Epithelial cell of proximal tubule (primary cell): ENCODE measurements at regions not wholly inside any gene's neighbourhood (a gene's known extent, or its start where the extent isn't known, plus 50 kb on each side); places are given as distances from the start of the nearest gene placed in this dataset.

Experiments used
- DNase-seq: peaks from one replicate; pipeline ENCODE4 v3.0.0-alpha.2; 2011; ENCODE audit warnings: low read depth
- H3K4me3 ChIP-seq: 2 replicates; pipeline ENCODE4 v1.5.1; 2011; ENCODE audit warnings: low read depth, mild to moderate bottlenecking, low read length
- TF ChIP-seq, protein P1 (sequence below): conservative IDR thresholded peaks from 2 replicates; pipeline ENCODE4 v1.5.1; 2012; ENCODE audit warnings: low read depth, mild to moderate bottlenecking, low read length

DNA sequence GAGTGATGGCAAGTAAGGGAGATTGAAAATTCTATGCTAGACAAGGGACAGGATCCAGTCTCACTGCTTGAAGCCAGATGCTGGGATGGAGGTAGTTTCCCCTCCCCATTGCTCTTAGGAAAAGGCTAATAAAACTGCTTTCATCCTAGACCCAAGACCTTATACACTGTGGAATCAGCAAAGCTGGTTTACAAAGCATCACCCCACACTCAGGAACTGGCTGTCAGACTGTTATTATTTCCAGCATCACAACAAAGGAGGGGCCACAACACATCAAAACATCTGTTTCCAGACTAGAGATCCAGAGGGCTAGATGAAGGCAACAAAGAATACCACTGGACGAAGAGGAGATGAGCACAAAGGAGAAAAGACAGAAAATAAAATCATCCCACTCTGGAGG, 364.6 kb upstream of the PTGER4 start:
- DNase-seq = no peak
- TF ChIP-seq, protein P1, sequence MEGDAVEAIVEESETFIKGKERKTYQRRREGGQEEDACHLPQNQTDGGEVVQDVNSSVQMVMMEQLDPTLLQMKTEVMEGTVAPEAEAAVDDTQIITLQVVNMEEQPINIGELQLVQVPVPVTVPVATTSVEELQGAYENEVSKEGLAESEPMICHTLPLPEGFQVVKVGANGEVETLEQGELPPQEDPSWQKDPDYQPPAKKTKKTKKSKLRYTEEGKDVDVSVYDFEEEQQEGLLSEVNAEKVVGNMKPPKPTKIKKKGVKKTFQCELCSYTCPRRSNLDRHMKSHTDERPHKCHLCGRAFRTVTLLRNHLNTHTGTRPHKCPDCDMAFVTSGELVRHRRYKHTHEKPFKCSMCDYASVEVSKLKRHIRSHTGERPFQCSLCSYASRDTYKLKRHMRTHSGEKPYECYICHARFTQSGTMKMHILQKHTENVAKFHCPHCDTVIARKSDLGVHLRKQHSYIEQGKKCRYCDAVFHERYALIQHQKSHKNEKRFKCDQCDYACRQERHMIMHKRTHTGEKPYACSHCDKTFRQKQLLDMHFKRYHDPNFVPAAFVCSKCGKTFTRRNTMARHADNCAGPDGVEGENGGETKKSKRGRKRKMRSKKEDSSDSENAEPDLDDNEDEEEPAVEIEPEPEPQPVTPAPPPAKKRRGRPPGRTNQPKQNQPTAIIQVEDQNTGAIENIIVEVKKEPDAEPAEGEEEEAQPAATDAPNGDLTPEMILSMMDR = no peak

DNA sequence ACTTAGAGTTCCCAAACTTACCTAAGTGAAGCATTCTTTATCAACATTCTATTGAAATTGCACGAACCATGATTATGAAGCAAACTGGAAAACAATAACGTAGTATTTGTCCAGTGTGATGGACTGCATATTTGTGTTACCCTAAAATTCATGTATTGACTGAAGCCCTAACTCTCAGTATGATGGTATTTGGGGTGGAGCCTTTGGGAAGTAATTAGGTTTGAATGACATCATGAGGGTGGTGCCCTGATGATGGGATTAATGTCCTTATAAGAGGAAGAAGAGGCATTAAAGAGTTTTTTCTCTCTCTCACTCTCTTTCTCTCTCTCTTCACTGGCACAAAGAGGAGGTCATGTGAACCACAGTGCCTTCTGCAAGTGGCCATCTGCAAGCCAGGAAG, 365.4 kb upstream of the PTGER4 start:
- DNase-seq = no peak

More for the DNA sequence above, 364.6 kb upstream of the PTGER4 start:
- no peak overlapping the region for H3K4me3 ChIP-seq

DNA sequence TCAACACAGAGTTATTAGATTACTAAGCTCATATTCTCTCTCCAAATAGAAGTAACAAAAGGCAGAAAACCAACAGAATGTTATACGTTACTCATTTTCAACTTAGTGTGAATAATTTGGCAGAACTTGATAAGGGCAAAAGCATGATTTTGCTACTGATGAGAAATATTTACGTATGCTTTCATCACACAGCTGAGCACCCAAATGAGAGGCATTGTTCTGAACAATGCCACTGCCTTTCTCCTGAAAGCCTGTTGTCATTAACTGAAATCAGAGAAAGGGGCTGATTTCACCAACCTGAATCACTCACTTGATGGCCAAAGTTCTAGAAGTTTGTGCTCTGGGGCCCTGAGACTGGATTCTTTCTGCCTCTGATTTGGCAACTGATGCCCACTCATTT, 367.5 kb upstream of the PTGER4 start:
- no peak for DNase-seq
- H3K4me3 ChIP-seq = no peak overlapping the region
- TF ChIP-seq, protein P1 = no peak

More for the DNA sequence above, 365.4 kb upstream of the PTGER4 start:
- no peak overlapping the region for H3K4me3 ChIP-seq
- TF ChIP-seq, protein P1 = no peak

DNA sequence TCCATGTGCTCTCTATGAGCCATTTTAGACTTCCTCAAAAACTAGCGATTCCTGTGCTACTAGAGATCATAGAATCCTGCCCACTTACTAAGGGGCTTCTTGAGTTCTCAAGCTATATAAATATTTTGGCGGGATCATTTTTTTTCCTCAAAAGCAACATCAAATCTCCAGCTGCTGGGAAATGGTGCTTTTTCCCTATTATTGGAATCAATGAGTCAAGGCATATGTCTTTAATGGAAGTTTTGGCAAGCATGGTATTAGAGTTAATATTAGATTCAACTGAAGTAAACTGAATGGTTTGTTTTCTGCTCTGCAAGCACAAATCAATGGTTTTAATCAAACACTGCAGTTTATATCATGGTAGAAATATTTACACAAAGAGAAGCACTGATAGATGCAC, 369.9 kb upstream of the PTGER4 start:
- DNase-seq = no peak
- TF ChIP-seq, protein P1 = no peak

DNA sequence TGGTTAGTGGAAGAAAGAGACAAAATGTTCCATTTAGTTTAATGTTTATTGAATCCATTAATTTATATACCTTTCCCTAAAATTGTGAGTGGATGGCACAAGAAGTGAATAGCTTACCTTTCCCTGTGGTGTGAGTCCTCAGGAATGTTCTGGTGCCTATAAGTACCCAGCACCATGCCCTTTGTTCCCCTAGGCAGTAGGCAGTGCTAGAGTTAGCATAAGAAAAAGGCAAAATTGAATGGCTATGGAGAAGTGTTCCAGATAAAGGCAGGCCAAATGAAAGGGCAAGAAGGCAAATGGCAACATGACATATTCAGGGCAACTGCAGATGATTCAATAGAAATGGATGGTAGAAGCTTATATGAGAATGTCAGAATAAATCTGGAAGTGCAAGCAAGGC, 370.8 kb upstream of the PTGER4 start:
- no peak overlapping the region for H3K4me3 ChIP-seq
- DNase-seq = no peak
- TF ChIP-seq, protein P1 = no peak

More for the DNA sequence above, 369.9 kb upstream of the PTGER4 start:
- no peak overlapping the region for H3K4me3 ChIP-seq

DNA sequence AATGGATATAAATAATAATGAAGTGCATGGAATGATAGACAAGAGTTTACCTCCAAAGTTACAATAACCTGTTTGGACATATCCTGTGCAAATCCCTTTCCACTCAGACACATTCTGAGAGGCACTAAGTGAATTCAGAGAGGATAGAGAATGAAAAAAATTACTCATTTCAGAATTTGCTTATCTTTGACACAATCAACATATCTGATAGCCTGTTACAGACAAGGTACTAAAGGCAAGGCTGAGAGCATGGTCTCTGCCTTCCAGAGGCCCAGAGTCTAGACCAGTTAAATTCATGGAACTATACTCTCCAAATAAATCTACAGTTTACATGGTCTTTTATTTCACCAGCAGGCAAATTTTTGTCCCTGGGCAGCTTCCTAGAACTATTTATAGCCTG, 371.8 kb upstream of the PTGER4 start:
- TF ChIP-seq, protein P1 = no peak
- DNase-seq = no peak
- no peak overlapping the region for H3K4me3 ChIP-seq

DNA sequence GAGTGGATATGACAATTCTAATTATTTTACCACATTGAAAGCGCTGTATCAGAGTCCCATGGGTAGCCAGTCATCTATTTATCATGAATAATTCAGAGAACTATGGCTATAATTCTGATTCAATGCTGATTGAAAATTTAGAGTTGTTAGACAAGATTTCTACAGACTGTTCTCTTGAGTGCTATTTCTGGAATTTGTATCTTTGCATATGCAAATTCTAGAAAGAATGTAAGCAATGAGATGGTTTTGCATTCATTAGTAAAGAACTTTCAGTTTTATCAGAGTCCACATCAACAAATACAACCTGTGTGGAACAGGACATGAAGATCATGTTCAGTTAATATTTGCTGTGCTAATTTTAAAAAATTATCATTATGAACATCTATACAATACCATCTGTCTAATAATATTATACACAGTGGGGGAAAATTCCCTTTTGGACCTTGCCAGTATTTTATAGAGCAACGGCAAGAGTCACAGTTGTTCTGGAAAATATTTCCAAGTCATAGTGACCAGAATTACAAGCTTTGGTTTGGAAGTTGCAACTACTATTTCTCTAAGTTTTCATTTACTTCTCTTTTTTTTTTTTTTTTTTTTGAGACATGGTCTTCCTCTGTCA, 372.7 kb upstream of the PTGER4 start:
- TF ChIP-seq, protein P1 = no peak
- no peak for DNase-seq
- H3K4me3 ChIP-seq = no peak overlapping the region
